Activated CD4-positive, CD25-positive, alpha-beta regulatory T cell treated with anti-CD3 and anti-CD28 coated beads, Interleukin-2, amount 50 U/mL, for 24 hours (primary cell): ENCODE measurements at regions not wholly inside any gene's neighbourhood (a gene's known extent, or its start where the extent isn't known, plus 50 kb on each side); places are given as distances from the start of the nearest gene placed in this dataset.
"Not testable (repeated sequence)": the region's sequence is repeated elsewhere in the genome, so short reads cannot be mapped to it uniquely, and the experiment has no call there.

Source experiments
- ATAC-seq, 2 donors: fragments of 150-1000 bp; cut with Tn5 transposase; one replicate each; pipeline ENCODE4 v1.10.0; 2021; ENCODE audit warnings: mild to moderate bottlenecking in 1 of 2, moderate library complexity in 1 of 2

GRCh38 chr16:21361612-21362227 lies 83.6 kb upstream of the CRYM start:
- ATAC-seq: not testable (repeated sequence)

GRCh38 chr16:21361045-21361444 lies 83.0 kb upstream of the CRYM start:
- not testable (repeated sequence) for ATAC-seq

GRCh38 chr16:21359513-21359912 lies 81.4 kb upstream of the CRYM start:
- ATAC-seq: not testable (repeated sequence)

- peak in 1 of 2 donors; percentile 48 for ATAC-seq
These were observed 80.2 kb upstream of the CRYM start for GRCh38 chr16:21358261-21358795.

GRCh38 chr16:21356308-21356707 lies 78.2 kb upstream of the CRYM start:
- not testable (repeated sequence) for ATAC-seq

GRCh38 chr16:21351433-21351832 lies 73.3 kb upstream of the CRYM start:
- peak in 1 of 2 donors; percentile 38 for ATAC-seq

GRCh38 chr16:21350851-21351250 lies 72.8 kb upstream of the CRYM start:
- not testable (repeated sequence) for ATAC-seq

GRCh38 chr16:21349336-21349735 lies 71.2 kb upstream of the CRYM start:
- not testable (repeated sequence) for ATAC-seq

GRCh38 chr16:21348815-21349214 lies 70.7 kb upstream of the CRYM start:
- not testable (repeated sequence) for ATAC-seq

GRCh38 chr16:21347538-21347937 lies 69.4 kb upstream of the CRYM start:
- not testable (repeated sequence) for ATAC-seq

GRCh38 chr16:21346756-21347491 lies 68.8 kb upstream of the CRYM start:
- ATAC-seq: not testable (repeated sequence)

GRCh38 chr16:21344361-21344912 lies 66.3 kb upstream of the CRYM start:
- not testable (repeated sequence) for ATAC-seq

- ATAC-seq: no peak
These were observed 63.0 kb upstream of the CRYM start for GRCh38 chr16:21341101-21341500.

- no peak for ATAC-seq
These were observed 61.9 kb upstream of the CRYM start for GRCh38 chr16:21339941-21340340.

GRCh38 chr16:21339269-21339641 lies 61.2 kb upstream of the CRYM start:
- no peak for ATAC-seq

- peak in 1 of 2 donors; percentile 9 for ATAC-seq
These were observed 60.6 kb upstream of the CRYM start for GRCh38 chr16:21338537-21339268.

GRCh38 chr16:21336231-21336630 lies 58.1 kb upstream of the CRYM start:
- no peak for ATAC-seq

GRCh38 chr16:21334188-21335146 lies 56.4 kb upstream of the CRYM start:
- not testable (repeated sequence) for ATAC-seq

- ATAC-seq: not testable (repeated sequence)
These were observed 55.6 kb upstream of the CRYM start for GRCh38 chr16:21333683-21334082.
